PFSK-1 (cell line): ENCODE measurements at regions not wholly inside any gene's neighbourhood (a gene's known extent, or its start where the extent isn't known, plus 50 kb on each side); places are given as distances from the start of the nearest gene placed in this dataset.

Experiments
- POLR2AphosphoS5 ChIP-seq: IDR thresholded peaks from 2 replicates; pipeline ENCODE4 v1.6.1; 2012; ENCODE audit warnings: low read depth, mild to moderate bottlenecking, control low read depth, low read length, moderate library complexity
- SIN3A ChIP-seq: IDR thresholded peaks from 2 replicates; pipeline ENCODE4 v1.6.1; 2012; ENCODE audit warnings: mild to moderate bottlenecking, low read length, moderate library complexity, borderline replicate concordance; ENCODE audit not compliant: insufficient read depth
- TF ChIP-seq, protein P1 (sequence below), 2 experiments: IDR thresholded peaks; 2 replicates each; pipeline versions ENCODE4 v1.6.1 to v1.8.0; 2011 to 2012; ENCODE audit warnings: low read depth in 2 of 2, low read length in 2 of 2, control low read depth in 1 of 2, inconsistent platforms in 1 of 2, mild to moderate bottlenecking in 1 of 2, moderate library complexity in 1 of 2; ENCODE audit not compliant: insufficient read depth in 1 of 2

- TF ChIP-seq, protein P1, sequence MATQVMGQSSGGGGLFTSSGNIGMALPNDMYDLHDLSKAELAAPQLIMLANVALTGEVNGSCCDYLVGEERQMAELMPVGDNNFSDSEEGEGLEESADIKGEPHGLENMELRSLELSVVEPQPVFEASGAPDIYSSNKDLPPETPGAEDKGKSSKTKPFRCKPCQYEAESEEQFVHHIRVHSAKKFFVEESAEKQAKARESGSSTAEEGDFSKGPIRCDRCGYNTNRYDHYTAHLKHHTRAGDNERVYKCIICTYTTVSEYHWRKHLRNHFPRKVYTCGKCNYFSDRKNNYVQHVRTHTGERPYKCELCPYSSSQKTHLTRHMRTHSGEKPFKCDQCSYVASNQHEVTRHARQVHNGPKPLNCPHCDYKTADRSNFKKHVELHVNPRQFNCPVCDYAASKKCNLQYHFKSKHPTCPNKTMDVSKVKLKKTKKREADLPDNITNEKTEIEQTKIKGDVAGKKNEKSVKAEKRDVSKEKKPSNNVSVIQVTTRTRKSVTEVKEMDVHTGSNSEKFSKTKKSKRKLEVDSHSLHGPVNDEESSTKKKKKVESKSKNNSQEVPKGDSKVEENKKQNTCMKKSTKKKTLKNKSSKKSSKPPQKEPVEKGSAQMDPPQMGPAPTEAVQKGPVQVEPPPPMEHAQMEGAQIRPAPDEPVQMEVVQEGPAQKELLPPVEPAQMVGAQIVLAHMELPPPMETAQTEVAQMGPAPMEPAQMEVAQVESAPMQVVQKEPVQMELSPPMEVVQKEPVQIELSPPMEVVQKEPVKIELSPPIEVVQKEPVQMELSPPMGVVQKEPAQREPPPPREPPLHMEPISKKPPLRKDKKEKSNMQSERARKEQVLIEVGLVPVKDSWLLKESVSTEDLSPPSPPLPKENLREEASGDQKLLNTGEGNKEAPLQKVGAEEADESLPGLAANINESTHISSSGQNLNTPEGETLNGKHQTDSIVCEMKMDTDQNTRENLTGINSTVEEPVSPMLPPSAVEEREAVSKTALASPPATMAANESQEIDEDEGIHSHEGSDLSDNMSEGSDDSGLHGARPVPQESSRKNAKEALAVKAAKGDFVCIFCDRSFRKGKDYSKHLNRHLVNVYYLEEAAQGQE (IDR thresholded peaks at IDR 0.05; ENCODE audit: insufficient read depth in 1 of 2, low read depth in 2 of 2, low read length in 2 of 2) = no peak
- TF ChIP-seq POLR2AphosphoS5 = no peak
- no peak for TF ChIP-seq SIN3A
These were observed 215.4 kb upstream of the ZC3H12A start for GRCh38 chr1:37259019-37259418.
